H1 (cell line): ENCODE measurements at regions not wholly inside any gene's neighbourhood (a gene's known extent, or its start where the extent isn't known, plus 50 kb on each side); places are given as distances from the start of the nearest gene placed in this dataset.

Experiments
- CTCF ChIA-PET: fragments of 300-600 bp; sonication (Branson Sonifier 250); formaldehyde crosslinking; loops from one replicate; lab custom pipeline; 2021; ENCODE audit not compliant: partially characterized antibody; lab: Charles Lee
- POLR2A ChIA-PET: fragments of 300-600 bp; sonication (Branson Sonifier 250); formaldehyde crosslinking; loops from one replicate; lab custom pipeline; 2021; ENCODE audit warnings: inconsistent platforms; ENCODE audit not compliant: partially characterized antibody; lab: Charles Lee
- DNase-seq, 2 experiments: peaks; one replicate each; pipeline versions ENCODE4 v3.0.0 to v3.0.0-alpha.2; 2010 to 2022; ENCODE audit warnings: low spot score in 2 of 2, low read depth in 1 of 2, mixed read lengths in 1 of 2
- FAIRE-seq: peaks from 2 replicates; lab custom pipeline; 2011; peaks lifted over from hg19 to GRCh38; lab: Jason Lieb, UNC
- H2AFZ ChIP-seq: 2 replicates; pipeline ENCODE4 v1.8.1; 2012; ENCODE audit warnings: low read length, inconsistent platforms
- H2AK5ac ChIP-seq: 2 replicates; pipeline ENCODE4 v1.6.1; 2013; ENCODE audit warnings: low read depth, low read length
- H2BK120ac ChIP-seq: replicated peaks from 2 replicates; pipeline ENCODE3; 2013; ENCODE audit warnings: low read depth, low read length, inconsistent platforms
- H2BK12ac ChIP-seq: 2 replicates; pipeline ENCODE4 v1.6.1; 2013; ENCODE audit warnings: low read depth, low read length
- H2BK15ac ChIP-seq: 2 replicates; pipeline ENCODE4 v1.6.1; 2013; ENCODE audit warnings: low read length
- H2BK20ac ChIP-seq: 2 replicates; pipeline ENCODE4 v1.6.1; 2013; ENCODE audit warnings: low read length
- H2BK5ac ChIP-seq: 2 replicates; pipeline ENCODE4 v1.6.1; 2013; ENCODE audit warnings: low read depth, low read length
- H3K14ac ChIP-seq: 2 replicates; pipeline ENCODE4 v1.6.1; 2013; ENCODE audit warnings: inconsistent platforms; ENCODE audit not compliant: insufficient read length
- H3K18ac ChIP-seq: 2 replicates; pipeline ENCODE4 v1.6.1; 2013; ENCODE audit warnings: low read length; ENCODE audit errors: extremely low read depth
- H3K23ac ChIP-seq: 2 replicates; pipeline ENCODE4 v1.6.1; 2013; ENCODE audit warnings: inconsistent platforms; ENCODE audit not compliant: insufficient read length
- H3K23me2 ChIP-seq: 2 replicates; pipeline ENCODE4 v1.6.1; 2013; ENCODE audit warnings: low read depth, low read length
- H3K27ac ChIP-seq: 2 replicates; pipeline ENCODE4 v1.6.1; 2011; ENCODE audit warnings: low read depth, low read length, inconsistent platforms
- H3K27me3 ChIP-seq, 4 experiments: replicated peaks in 1 of 4; 1 replicate in 1 of 4; 2 replicates in 3 of 4; pipeline versions ENCODE4 v1.6.1 to v1.8.1; 2011 to 2013; ENCODE audit warnings: low read length in 3 of 4, mild to moderate bottlenecking in 3 of 4, inconsistent platforms in 2 of 4, mixed read lengths in 2 of 4, moderate library complexity in 1 of 4; ENCODE audit not compliant: control insufficient read depth in 3 of 4, insufficient read depth in 3 of 4; ENCODE audit errors: extremely low read depth in 1 of 4
- H3K36me3 ChIP-seq, 4 experiments: 2 replicates each; pipeline versions ENCODE4 v1.6.1 to v1.8.1; 2011 to 2013; ENCODE audit warnings: mild to moderate bottlenecking in 4 of 4, low read length in 3 of 4, moderate library complexity in 2 of 4, control low read depth in 1 of 4, inconsistent platforms in 1 of 4; ENCODE audit not compliant: insufficient read depth in 4 of 4, control insufficient read depth in 2 of 4
- H3K4ac ChIP-seq: replicated peaks from 2 replicates; pipeline ENCODE3; 2013; ENCODE audit warnings: low read length, low read depth, mixed read lengths, inconsistent platforms; ENCODE audit not compliant: insufficient read length
- H3K4me1 ChIP-seq, 4 experiments: replicated peaks in 1 of 4; 1 replicate in 1 of 4; 2 replicates in 3 of 4; pipeline versions ENCODE4 v1.6.1 to v1.8.1; 2011 to 2013; ENCODE audit warnings: low read length in 3 of 4, inconsistent platforms in 2 of 4, mixed read lengths in 1 of 4; ENCODE audit not compliant: insufficient read depth in 4 of 4, control insufficient read depth in 3 of 4
- H3K4me2 ChIP-seq, 2 experiments: 2 replicates each; pipeline versions ENCODE4 v1.6.1 to v1.8.1; 2011 to 2013; ENCODE audit warnings: low read depth in 2 of 2, low read length in 2 of 2, control low read depth in 1 of 2, inconsistent platforms in 1 of 2, mild to moderate bottlenecking in 1 of 2; ENCODE audit not compliant: insufficient read depth in 1 of 2
- H3K4me3 ChIP-seq, 4 experiments: fragments of 200-600, 300-600 bp in 1 of 4; sonication (generic), shearing (Covaris generic), sonication (Bioruptor Twin) in 1 of 4; 2 replicates each; pipeline versions ENCODE4 v1.5.1 to v1.8.1; 2011 to 2016; ENCODE audit warnings: low read length in 4 of 4, low read depth in 3 of 4, control low read depth in 2 of 4, inconsistent platforms in 2 of 4, mild to moderate bottlenecking in 2 of 4, mixed read lengths in 1 of 4, moderate library complexity in 1 of 4; ENCODE audit not compliant: insufficient read depth in 2 of 4; ENCODE audit errors: extremely low read depth in 1 of 4
- H3K56ac ChIP-seq: replicated peaks from 2 replicates; pipeline ENCODE3; 2013; ENCODE audit warnings: low read depth, mild to moderate bottlenecking, mixed read lengths, low read length, inconsistent platforms; ENCODE audit not compliant: insufficient read length
- H3K79me1 ChIP-seq: 2 replicates; pipeline ENCODE4 v1.6.1; 2013; ENCODE audit warnings: low read depth, low read length, control low read depth
- H3K79me2 ChIP-seq, 2 experiments: 2 replicates each; pipeline versions ENCODE4 v1.6.1 to v1.8.1; 2012 to 2013; ENCODE audit warnings: low read length in 2 of 2, mild to moderate bottlenecking in 2 of 2, inconsistent platforms in 1 of 2; ENCODE audit not compliant: insufficient read depth in 2 of 2, control insufficient read depth in 1 of 2
- H3K9ac ChIP-seq, 4 experiments: replicated peaks in 1 of 4; 1 replicate in 1 of 4; 2 replicates in 3 of 4; pipeline versions ENCODE4 v1.6.1 to v1.8.1; 2011 to 2013; ENCODE audit warnings: low read depth in 3 of 4, low read length in 3 of 4, control low read depth in 2 of 4, mild to moderate bottlenecking in 2 of 4, moderate library complexity in 2 of 4, inconsistent platforms in 1 of 4; ENCODE audit errors: extremely low read depth in 1 of 4
- H3K9me3 ChIP-seq, 2 experiments: 2 replicates each; pipeline versions ENCODE4 v1.6.1 to v1.8.1; 2012 to 2013; ENCODE audit warnings: mild to moderate bottlenecking in 2 of 2, moderate library complexity in 2 of 2, control low read depth in 1 of 2, inconsistent platforms in 1 of 2, low read depth in 1 of 2, low read length in 1 of 2, mixed read lengths in 1 of 2; ENCODE audit not compliant: insufficient read depth in 2 of 2
- H4K20me1 ChIP-seq, 2 experiments: replicated peaks in 1 of 2; 2 replicates each; pipeline versions ENCODE3 to v1.8.1; 2011 to 2013; ENCODE audit warnings: inconsistent platforms in 2 of 2, low read length in 2 of 2, mild to moderate bottlenecking in 1 of 2; ENCODE audit not compliant: insufficient read depth in 2 of 2, control insufficient read depth in 1 of 2
- H4K5ac ChIP-seq: 2 replicates; pipeline ENCODE4 v1.6.1; 2013; ENCODE audit warnings: low read length, low read depth, mixed read lengths, inconsistent platforms; ENCODE audit not compliant: insufficient read length
- H4K8ac ChIP-seq: 2 replicates; pipeline ENCODE4 v1.8.0; 2013; ENCODE audit warnings: mild to moderate bottlenecking, moderate library complexity, low read length, inconsistent platforms; ENCODE audit not compliant: insufficient read depth; ENCODE audit errors: extremely low read depth
- H4K91ac ChIP-seq: replicated peaks from 2 replicates; pipeline ENCODE3; 2013; ENCODE audit warnings: low read length, mixed read lengths, inconsistent platforms; ENCODE audit not compliant: insufficient read length
- BACH1 ChIP-seq: IDR thresholded peaks from 2 replicates; pipeline ENCODE4 v1.6.1; 2012; ENCODE audit warnings: low read length, improper control_type of control experiment
- BRCA1 ChIP-seq: IDR thresholded peaks from 2 replicates; pipeline ENCODE4 v1.6.1; 2012; ENCODE audit warnings: low read depth, low read length, improper control_type of control experiment
- CTBP2 ChIP-seq: IDR thresholded peaks from 2 replicates; pipeline ENCODE4 v1.7.0; 2011; ENCODE audit warnings: borderline replicate concordance, mild to moderate bottlenecking, moderate library complexity, mixed read lengths, low read length; ENCODE audit not compliant: insufficient read depth, insufficient read length
- EZH2 ChIP-seq: fragments of 200-600 bp; sonication (generic); IDR thresholded peaks from 2 replicates; pipeline ENCODE4 v1.7.1; 2012; ENCODE audit warnings: low read depth, mild to moderate bottlenecking, moderate library complexity, low read length, inconsistent platforms; ENCODE audit not compliant: severe bottlenecking
- RXRA ChIP-seq: IDR thresholded peaks from 2 replicates; pipeline ENCODE4 v1.6.1; 2011; ENCODE audit warnings: low read depth, mild to moderate bottlenecking, low read length, moderate library complexity; ENCODE audit not compliant: insufficient read depth
- TAF7 ChIP-seq: optimal IDR thresholded peaks from 2 replicates; pipeline ENCODE3; 2011; ENCODE audit warnings: low read depth, mild to moderate bottlenecking, inconsistent platforms, low read length, moderate library complexity, borderline replicate concordance
- TBP ChIP-seq: IDR thresholded peaks from 2 replicates; pipeline ENCODE4 v1.6.1; 2011; ENCODE audit warnings: low read depth, low read length, improper control_type of control experiment
- WGBS, 2 experiments: shearing (Covaris generic) in 1 of 2; methylation state at CpG; one replicate each; pipeline versions ENCODE4 v1.1.6 to v1.1.7; 2013 to 2015; ENCODE audit warnings: low lambda C conversion rate in 2 of 2, mixed read lengths in 2 of 2, inconsistent platforms in 1 of 2, low coverage in 1 of 2, missing lambda C conversion rate in 1 of 2; ENCODE audit not compliant: insufficient replicate concordance in 2 of 2, insufficient coverage in 1 of 2, insufficient read length in 1 of 2; ENCODE audit errors: extremely low coverage in 1 of 2, missing lambda C conversion rate in 1 of 2; 5-methylcytosine and 5-hydroxymethylcytosine counted together

DNA sequence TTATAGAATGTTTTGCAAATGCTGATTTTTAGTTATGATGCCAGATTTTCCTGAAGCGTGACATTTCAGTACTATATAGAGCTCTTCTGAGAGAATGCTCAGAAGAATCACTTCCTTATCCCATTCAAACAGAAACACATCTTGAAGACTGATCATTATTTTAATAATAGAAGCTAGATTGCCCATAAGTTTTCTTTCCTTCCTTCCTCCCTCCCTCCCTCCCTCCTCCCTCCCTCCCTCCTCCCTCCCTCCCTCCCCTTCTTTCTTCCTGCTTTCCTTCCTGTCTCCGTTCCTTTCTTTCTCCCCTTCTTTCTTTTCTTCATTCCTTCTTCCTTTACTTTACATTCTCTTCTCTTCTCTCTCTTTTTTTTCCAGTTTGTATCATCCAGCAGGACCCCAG, 767.4 kb downstream of the IRX1 start:
- no peak for FAIRE-seq
- H3K4me1 ChIP-seq: no peaks in the 10 kb centered on the region
- no peak overlapping the region for H3K27ac ChIP-seq
- H4K20me1 ChIP-seq: no peaks in the 10 kb centered on the region
- H2AFZ ChIP-seq: no peak overlapping the region
- H3K79me2 ChIP-seq: no peaks in the 10 kb centered on the region
- no peak overlapping the region for H4K91ac ChIP-seq
- no peaks in the 10 kb centered on the region for H3K27me3 ChIP-seq
- no peak overlapping the region for H2AK5ac ChIP-seq
- no peak overlapping the region for H3K4me3 ChIP-seq
- no peak overlapping the region for H2BK120ac ChIP-seq
- H2BK15ac ChIP-seq: no peak overlapping the region
- no peaks in the 10 kb centered on the region for H3K9me3 ChIP-seq
- DNase-seq: no peak
- H3K79me1 ChIP-seq: no peaks in the 10 kb centered on the region
- CTCF ChIA-PET: interaction anchor here (1.6 kb wide), 1 partner anchor 90 kb away, joined by 3 read pairs; no protein-coding TSS in a partner anchor
- no peak overlapping the region for H3K14ac ChIP-seq
- no peak overlapping the region for H2BK12ac ChIP-seq
- no peaks in the 10 kb centered on the region for H3K36me3 ChIP-seq
- H4K5ac ChIP-seq: no peak overlapping the region
- H4K8ac ChIP-seq: no peak overlapping the region
- no peak overlapping the region for H3K4me2 ChIP-seq
- POLR2A ChIA-PET: no interaction called here
- H3K9ac ChIP-seq: no peak overlapping the region
- H2BK20ac ChIP-seq: no peak overlapping the region
- H2BK5ac ChIP-seq: no peak overlapping the region
- no peak overlapping the region for H3K23ac ChIP-seq
- no peak overlapping the region for H3K56ac ChIP-seq
- TF ChIP-seq CTBP2: no peak
- TF ChIP-seq EZH2: no peak
- no peak for TF ChIP-seq BACH1
- no peak for TF ChIP-seq BRCA1
- no peak for TF ChIP-seq RXRA
- TF ChIP-seq TBP: no peak
- no peak for TF ChIP-seq TAF7
- 30 to 82% methylated on average over 1 to 2 of the region's 2 CpGs for WGBS, 2 experiments
- no peak overlapping the region for H3K4ac ChIP-seq
- H3K23me2 ChIP-seq: no peaks in the 10 kb centered on the region; the same call in 1 of the 2 replicates
- H3K18ac ChIP-seq: no peak overlapping the region
